GM18519 (cell line): ENCODE measurements at regions not wholly inside any gene's neighbourhood (a gene's known extent, or its start where the extent isn't known, plus 50 kb on each side); places are given as distances from the start of the nearest gene placed in this dataset.
"Not testable (repeated sequence)": the region's sequence is repeated elsewhere in the genome, so short reads cannot be mapped to it uniquely, and the experiment has no call there.

Source experiments
- ATAC-seq: cut with Tn5 transposase; IDR thresholded peaks from one replicate; pipeline ENCODE4 v1.9.1; 2021; ENCODE audit warnings: mild to moderate bottlenecking, moderate library complexity; ENCODE audit not compliant: unreplicated experiment, low FRiP score

GRCh38 chr7:155395176-155395797, 62.6 kb upstream of the EN2 start:
- no peak for ATAC-seq

- no peak for ATAC-seq
Measured at GRCh38 chr7:155396661-155397060, 61.3 kb upstream of the EN2 start.

- ATAC-seq: not testable (repeated sequence)
Measured at GRCh38 chr7:155397758-155398714, 59.9 kb upstream of the EN2 start.

GRCh38 chr7:155398944-155399343, 59.0 kb upstream of the EN2 start:
- ATAC-seq: no peak

GRCh38 chr7:155399577-155399976, 58.4 kb upstream of the EN2 start:
- ATAC-seq: no peak

GRCh38 chr7:155401231-155401630, 56.7 kb upstream of the EN2 start:
- ATAC-seq: no peak

GRCh38 chr7:155401884-155402283, 56.0 kb upstream of the EN2 start:
- no peak for ATAC-seq

GRCh38 chr7:155402941-155403340, 55.0 kb upstream of the EN2 start:
- no peak for ATAC-seq

- no peak for ATAC-seq
Measured at GRCh38 chr7:155404976-155405375, 53.0 kb upstream of the EN2 start.

GRCh38 chr7:155405399-155406318, 52.3 kb upstream of the EN2 start:
- no peak for ATAC-seq

GRCh38 chr7:155407799-155408198, 50.1 kb upstream of the EN2 start:
- no peak for ATAC-seq
